Posterior cingulate gyrus (tissue), 11 donors: ENCODE measurements at regions not wholly inside any gene's neighbourhood (a gene's known extent, or its start where the extent isn't known, plus 50 kb on each side); places are given as distances from the start of the nearest gene placed in this dataset.

Source experiments
- DNase-seq, 10 donors: peaks; one replicate each; pipeline versions ENCODE4 v3.0.0 to v3.0.0-alpha.2; 2020 to 2021; ENCODE audit warnings: mixed read lengths in 3 of 10
- intact Hi-C: fragments of 100-400 bp; cut with DNase I; formaldehyde crosslinking; loops from one replicate; pipeline ENCODE4 v1.15.1; 2023

DNA sequence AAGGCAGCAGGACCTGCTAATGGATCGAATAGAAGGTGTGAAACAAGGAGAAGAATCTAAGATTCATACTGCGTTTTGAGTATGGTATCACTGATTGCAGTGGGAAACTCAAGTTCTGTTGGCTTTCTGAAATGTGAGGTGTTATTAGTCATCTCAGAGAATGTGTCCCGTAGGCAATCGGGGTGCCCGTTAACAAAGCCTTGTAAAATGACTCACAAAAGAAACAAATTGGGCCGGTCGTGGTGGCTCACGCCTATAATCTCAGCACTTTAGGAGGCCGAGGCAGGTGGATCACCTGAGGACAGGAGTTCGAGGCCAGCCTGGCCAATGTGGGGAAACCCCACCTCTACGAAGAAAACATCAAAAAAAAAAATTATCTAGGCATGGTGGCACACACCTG, 118.2 kb upstream of the C7orf33 start:
- intact Hi-C loops, result no loop called here
- DNase-seq, result no peak

- no peak for DNase-seq
- intact Hi-C loops, result no loop called here
Observed at GRCh38 chr7:148473703-148474480, 116.7 kb upstream of the C7orf33 start.

DNA sequence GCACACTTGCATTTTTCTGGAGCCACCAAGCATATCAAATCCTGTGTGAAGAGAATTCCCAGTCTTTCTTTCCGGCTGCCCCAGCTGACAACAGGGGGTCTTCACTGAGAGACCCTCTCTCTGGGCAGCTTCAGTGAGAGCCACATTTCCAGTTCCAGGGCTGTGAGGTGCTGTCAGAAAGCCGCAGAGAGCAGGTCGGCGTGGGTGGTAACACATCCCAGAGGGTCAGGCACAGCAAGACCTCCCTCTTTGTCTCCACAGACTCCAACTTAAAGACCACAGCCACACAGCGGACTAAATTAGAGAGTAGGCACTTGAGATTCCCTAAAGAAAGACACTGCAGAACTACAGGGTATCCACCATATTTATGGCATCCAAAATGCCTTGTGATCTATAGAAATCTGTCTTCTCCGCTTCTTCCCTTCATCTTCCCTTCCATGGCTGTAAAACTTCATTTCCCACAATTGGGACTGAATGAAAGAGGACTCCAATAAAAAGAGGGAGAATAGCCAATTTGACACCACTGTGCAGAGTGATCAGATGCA, 116.0 kb upstream of the C7orf33 start:
- intact Hi-C loops, result no loop called here
- no peak for DNase-seq

GRCh38 chr7:148478551-148478950, 112.0 kb upstream of the C7orf33 start:
- intact Hi-C loops, result no loop called here
- DNase-seq, result no peak

DNA sequence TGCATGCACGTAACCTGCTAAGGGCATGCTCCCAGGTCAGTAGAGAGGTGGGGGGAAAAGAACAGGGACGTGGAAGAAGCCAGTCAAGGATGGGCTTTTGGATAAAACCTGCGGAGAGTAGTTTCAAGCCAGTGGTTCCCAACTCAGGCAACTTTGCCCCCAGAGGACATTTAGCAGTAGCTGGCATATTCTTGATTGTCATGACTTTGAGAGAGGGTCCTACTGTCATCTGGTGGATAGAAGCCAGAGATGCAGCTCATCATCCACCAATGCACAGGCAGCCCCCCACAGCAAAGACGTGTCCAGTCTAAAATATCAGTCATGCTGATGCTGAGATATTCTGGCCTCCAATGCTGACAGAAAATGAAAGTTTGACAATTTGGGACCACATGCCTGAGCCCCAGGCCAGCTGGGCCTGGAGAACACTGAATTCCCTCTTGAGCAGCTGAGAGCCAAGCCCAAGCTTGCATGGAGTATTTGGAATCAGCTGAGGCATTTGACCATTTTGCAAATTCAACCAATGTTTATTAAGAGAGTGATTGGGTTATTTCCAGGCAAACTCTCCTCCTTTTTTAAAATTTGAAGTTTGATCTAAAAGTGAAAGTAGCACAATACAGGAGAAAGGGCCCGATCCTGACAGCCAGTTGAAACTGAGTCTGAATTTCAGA, 110.0 kb upstream of the C7orf33 start:
- intact Hi-C loops, result loop anchor here (5.0 kb wide), 1 partner anchor 218 kb away; no protein-coding TSS in a partner anchor
- no peak for DNase-seq

GRCh38 chr7:148481147-148481526, 109.4 kb upstream of the C7orf33 start:
- intact Hi-C loops, result loop anchor here (5.0 kb wide), 1 partner anchor 219 kb away; no protein-coding TSS in a partner anchor
- DNase-seq, result no peak

DNA sequence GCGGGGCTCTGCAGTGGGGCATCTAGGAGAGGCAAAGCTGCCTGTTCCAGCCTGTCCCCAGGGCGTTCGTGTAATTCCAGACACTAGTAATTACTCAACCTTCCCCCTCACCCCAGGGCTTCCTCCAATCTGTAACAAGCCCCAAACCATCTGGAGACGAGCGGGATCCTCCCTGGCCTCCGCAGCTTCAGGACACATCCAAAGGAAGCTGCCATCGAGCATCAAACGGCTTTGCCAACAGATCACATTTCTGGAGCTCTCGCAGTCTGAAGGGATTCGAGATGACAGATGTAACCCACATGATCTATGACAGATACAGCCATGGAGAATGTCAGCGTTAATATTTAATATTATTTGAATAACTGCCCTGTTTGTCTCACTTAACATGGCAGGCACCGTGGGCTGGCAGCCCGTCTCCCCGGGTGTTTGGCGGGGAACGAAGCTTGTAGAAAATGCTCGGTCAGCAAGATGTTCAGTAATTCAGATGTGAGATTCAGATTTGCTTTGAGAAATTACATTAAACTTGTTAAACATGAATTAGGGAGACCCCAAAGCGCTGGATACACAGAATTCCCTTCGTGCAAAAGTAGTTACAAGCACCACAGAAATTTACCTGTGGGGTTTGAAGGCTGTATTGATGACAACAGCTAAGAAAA, 108.5 kb upstream of the C7orf33 start:
- intact Hi-C loops, result loop anchor here (5.0 kb wide), 1 partner anchor 220 kb away; no protein-coding TSS in a partner anchor
- DNase-seq, result no peak

- intact Hi-C loops, result loop anchor here (5.0 kb wide), 1 partner anchor 221 kb away; no protein-coding TSS in a partner anchor
- DNase-seq, result peak in 1 of 10 donors; percentile 59
Observed at GRCh38 chr7:148483515-148484308, 106.9 kb upstream of the C7orf33 start.

- intact Hi-C loops, result loop anchor here (5.0 kb wide), 1 partner anchor 222 kb away; no protein-coding TSS in a partner anchor
Observed at GRCh38 chr7:148484486-148484885, 106.1 kb upstream of the C7orf33 start.

DNA sequence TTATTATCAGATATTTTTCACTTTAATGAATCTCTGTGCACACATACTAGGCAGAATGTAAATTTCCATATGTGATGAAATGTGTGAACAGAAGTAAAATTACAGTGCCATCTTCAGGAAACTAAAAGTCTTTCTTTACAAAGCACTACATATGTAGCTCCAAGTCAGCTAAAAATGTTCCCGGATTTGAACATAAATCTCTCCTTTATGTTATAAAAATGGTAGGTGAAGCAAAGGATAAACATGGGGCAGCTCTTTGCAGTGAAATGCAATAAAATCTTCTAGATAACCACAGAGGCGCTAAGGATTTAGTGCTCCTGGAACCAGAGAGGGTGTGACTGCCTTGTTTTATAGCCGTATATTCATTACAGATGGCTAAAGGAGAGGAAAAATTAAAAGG, 104.9 kb upstream of the C7orf33 start:
- DNase-seq, result no peak
- intact Hi-C loops, result no loop called here

More at GRCh38 chr7:148484486-148484885, 106.1 kb upstream of the C7orf33 start:
- no peak for DNase-seq

GRCh38 chr7:148486937-148487336, 103.6 kb upstream of the C7orf33 start:
- DNase-seq, result no peak
- intact Hi-C loops, result no loop called here

- no peak for DNase-seq
- intact Hi-C loops, result no loop called here
Observed at GRCh38 chr7:148487912-148488311, 102.7 kb upstream of the C7orf33 start.

DNA sequence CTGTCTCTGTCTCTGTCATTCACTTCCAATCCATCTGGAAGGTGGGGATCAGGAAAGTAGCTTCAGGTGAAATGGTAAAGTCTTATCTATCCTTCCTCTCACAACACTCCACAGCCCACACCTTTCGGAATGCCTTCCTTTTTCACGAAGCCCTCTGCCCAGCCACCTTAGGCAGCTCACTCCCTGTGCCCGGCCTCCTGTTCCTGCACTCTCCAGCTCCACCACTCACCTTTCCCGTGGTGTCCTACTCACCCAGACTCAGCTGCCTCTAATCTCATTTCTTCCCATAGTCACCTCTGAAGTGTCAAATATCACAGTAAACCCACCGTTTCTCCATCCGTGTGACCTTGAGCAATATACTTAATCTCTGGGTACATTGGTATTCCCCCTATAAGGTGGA, 100.9 kb upstream of the C7orf33 start:
- DNase-seq, result no peak
- intact Hi-C loops, result no loop called here

- no peak for DNase-seq
- intact Hi-C loops, result no loop called here
Observed at GRCh38 chr7:148492157-148492860, 98.3 kb upstream of the C7orf33 start.

DNA sequence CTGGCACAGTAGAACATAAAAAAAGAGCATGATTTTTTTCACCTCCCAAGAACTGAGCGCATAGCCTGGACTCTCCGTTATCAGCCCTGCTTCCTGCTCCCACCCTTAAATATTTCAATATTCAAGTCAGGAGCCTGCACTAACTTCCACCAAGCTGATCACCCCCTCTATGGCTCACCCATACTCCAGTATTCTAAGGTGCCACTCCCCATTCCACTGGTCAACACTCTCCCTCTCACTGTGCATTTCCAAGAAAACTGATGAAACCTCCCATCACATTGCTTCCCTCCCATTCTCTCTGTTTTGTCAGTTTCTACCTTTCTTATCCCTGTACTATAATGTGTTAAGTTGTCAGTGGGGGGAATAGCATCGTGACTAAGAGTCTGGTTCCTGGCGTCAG, 95.0 kb upstream of the C7orf33 start:
- DNase-seq, result no peak
- intact Hi-C loops, result no loop called here

DNA sequence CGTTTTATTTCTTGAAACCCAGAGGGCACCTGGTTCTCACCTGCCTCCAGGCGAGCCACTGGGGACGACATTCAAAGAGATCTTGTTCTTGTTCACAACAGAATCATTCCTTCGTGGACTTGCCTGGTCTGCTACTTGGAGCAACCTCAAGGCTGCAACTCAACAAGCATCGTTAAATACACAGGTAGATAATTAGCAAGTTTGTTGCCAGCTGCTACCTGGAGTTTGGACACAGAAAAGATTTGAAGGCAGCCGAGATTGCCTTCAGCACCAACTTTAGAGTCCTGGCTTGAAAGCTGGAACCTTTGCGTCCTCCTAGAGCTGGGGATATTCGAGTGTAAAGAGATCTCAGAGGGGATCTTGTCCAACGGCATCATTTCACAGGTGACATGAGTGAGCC, 89.6 kb upstream of the C7orf33 start:
- intact Hi-C loops, result loop anchor here (10.0 kb wide), 1 partner anchor 594 kb away; the partner anchor contains the start of gene ZNF786

DNA sequence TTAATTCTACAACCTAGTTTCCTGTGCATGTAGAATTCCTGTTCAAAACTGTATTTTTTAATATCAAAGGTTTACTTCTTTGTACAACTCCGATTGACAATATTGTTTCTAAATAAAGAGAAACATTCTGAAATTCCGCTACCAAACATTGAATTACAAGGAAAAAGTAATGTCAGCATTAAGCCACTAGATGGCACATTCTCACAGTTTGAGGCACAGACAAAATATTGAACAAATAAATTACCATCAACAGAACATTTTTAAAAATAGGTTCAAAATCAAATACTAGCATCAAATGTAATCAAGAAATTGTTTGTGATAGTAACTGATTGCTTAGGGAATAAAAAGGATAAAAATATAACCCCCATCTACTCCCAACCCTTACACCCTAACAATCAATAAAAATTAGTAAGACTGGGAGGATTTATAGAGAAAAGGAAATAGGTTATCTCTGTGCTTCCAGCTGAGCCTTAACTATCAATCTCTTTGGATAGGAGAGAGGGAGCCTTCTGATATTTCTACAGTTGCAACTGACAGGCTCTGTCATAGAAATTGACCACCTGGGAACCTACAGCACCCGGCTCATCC, 86.6 kb upstream of the C7orf33 start:
- intact Hi-C loops, result loop anchor here (1.0 to 10.0 kb wide), 2 partner anchors 458 to 591 kb away; partner anchors contain the start of gene ZNF786
- no peak for DNase-seq

More for the DNA sequence above, 89.6 kb upstream of the C7orf33 start:
- DNase-seq, result no peak

- intact Hi-C loops, result loop anchor here (10.0 kb wide), 1 partner anchor 589 kb away; the partner anchor contains the start of gene ZNF786
Observed at GRCh38 chr7:148505645-148506375, 84.8 kb upstream of the C7orf33 start.

More at GRCh38 chr7:148505645-148506375, 84.8 kb upstream of the C7orf33 start:
- no peak for DNase-seq
